SK-N-SH treated with all-trans-retinoic acid at 6 μM for 48 hours (cell line): ENCODE measurements at regions not wholly inside any gene's neighbourhood (a gene's known extent, or its start where the extent isn't known, plus 50 kb on each side); places are given as distances from the start of the nearest gene placed in this dataset.

Experiments
- ATAC-seq: fragments of 200-7000 bp; cut with Tn5 transposase; 3 replicates; pipeline ENCODE4 v1.9.1; 2020; ENCODE audit warnings: mild to moderate bottlenecking, moderate library complexity
- ARNTL ChIP-seq: fragments of 450-650 bp; formaldehyde crosslinking; IDR thresholded peaks from 2 replicates; pipeline ENCODE4 v1.5.0; 2020; ENCODE audit warnings: low read depth, mild to moderate bottlenecking, moderate library complexity, borderline replicate concordance
- BACH2 ChIP-seq: fragments of 250-450 bp; sonication (Bioruptor Pico); IDR thresholded peaks from 2 replicates; pipeline ENCODE4 v1.9.0; 2021; ENCODE audit warnings: mild to moderate bottlenecking, borderline replicate concordance
- CSDC2 ChIP-seq: fragments of 250-450 bp; sonication (Bioruptor Pico); IDR thresholded peaks from 2 replicates; pipeline ENCODE4 v1.5.0; 2020; ENCODE audit warnings: mild to moderate bottlenecking, moderate library complexity
- ESRRG ChIP-seq: fragments of 250-450 bp; sonication (Bioruptor Pico); IDR thresholded peaks from 2 replicates; pipeline ENCODE4 v1.6.1; 2021; ENCODE audit warnings: mild to moderate bottlenecking
- GLIS3 ChIP-seq: fragments of 250-450 bp; sonication (Bioruptor Pico); IDR thresholded peaks from 2 replicates; pipeline ENCODE4 v1.5.0; 2020; ENCODE audit warnings: mild to moderate bottlenecking, moderate library complexity
- ISL1 ChIP-seq: fragments of 250-450 bp; sonication (Bioruptor Pico); IDR thresholded peaks from 2 replicates; pipeline ENCODE4 v2.1.2; 2022; ENCODE audit warnings: mild to moderate bottlenecking, moderate library complexity
- OSR1 ChIP-seq: fragments of 250-450 bp; sonication (Bioruptor Pico); IDR thresholded peaks from 2 replicates; pipeline ENCODE4 v1.8.0; 2022; ENCODE audit warnings: moderate library complexity, mild to moderate bottlenecking, inconsistent platforms
- PPARA ChIP-seq: fragments of 250-450 bp; sonication (Bioruptor Pico); IDR thresholded peaks from 2 replicates; pipeline ENCODE4 v1.5.0; 2020; ENCODE audit warnings: mild to moderate bottlenecking, borderline replicate concordance
- RARB ChIP-seq: fragments of 250-450 bp; sonication (Bioruptor Pico); IDR thresholded peaks from 2 replicates; pipeline ENCODE4 v1.8.0; 2021; ENCODE audit warnings: mild to moderate bottlenecking, moderate library complexity
- SNAI2 ChIP-seq: fragments of 250-450 bp; sonication (Bioruptor Pico); IDR thresholded peaks from 2 replicates; pipeline ENCODE4 v1.5.0; 2020; ENCODE audit warnings: mild to moderate bottlenecking, moderate library complexity
- TCF4 ChIP-seq: fragments of 250-450 bp; sonication (Bioruptor Pico); IDR thresholded peaks from 2 replicates; pipeline ENCODE4 v1.8.0; 2021; ENCODE audit warnings: mild to moderate bottlenecking, moderate library complexity, borderline replicate concordance
- TOX ChIP-seq: fragments of 250-450 bp; sonication (Bioruptor Pico); IDR thresholded peaks from 2 replicates; pipeline ENCODE4 v1.8.0; 2021; ENCODE audit warnings: mild to moderate bottlenecking, moderate library complexity, borderline replicate concordance
- ZC3H10 ChIP-seq: fragments of 250-450 bp; sonication (Bioruptor Pico); IDR thresholded peaks from 2 replicates; pipeline ENCODE4 v1.5.1; 2021; ENCODE audit warnings: mild to moderate bottlenecking, moderate library complexity
- ZFP3 ChIP-seq: fragments of 250-450 bp; sonication (Bioruptor Pico); IDR thresholded peaks from 2 replicates; pipeline ENCODE4 v1.5.0; 2020; ENCODE audit warnings: mild to moderate bottlenecking, moderate library complexity
- ZFP30 ChIP-seq: fragments of 450-650 bp; formaldehyde crosslinking; IDR thresholded peaks from 2 replicates; pipeline ENCODE4 v1.5.0; 2022; ENCODE audit warnings: mild to moderate bottlenecking, moderate library complexity
- ZNF565 ChIP-seq: fragments of 450-650 bp; formaldehyde crosslinking; conservative IDR thresholded peaks from 2 replicates; pipeline ENCODE4 v1.5.0; 2020; ENCODE audit warnings: low read depth, mild to moderate bottlenecking, moderate library complexity
- ZNF70 ChIP-seq: fragments of 450-650 bp; formaldehyde crosslinking; IDR thresholded peaks from 2 replicates; pipeline ENCODE4 v1.5.0; 2020; ENCODE audit warnings: mild to moderate bottlenecking, moderate library complexity
- ZNF8 ChIP-seq: fragments of 450-650 bp; formaldehyde crosslinking; IDR thresholded peaks from 2 replicates; pipeline ENCODE4 v1.5.0; 2020; ENCODE audit warnings: mild to moderate bottlenecking, moderate library complexity
- TF ChIP-seq, protein P1 (sequence below): fragments of 250-450 bp; sonication (Bioruptor Pico); IDR thresholded peaks from 2 replicates; pipeline ENCODE4 v1.8.0; 2021; ENCODE audit warnings: low read depth, mild to moderate bottlenecking, moderate library complexity, borderline replicate concordance
- TF ChIP-seq, protein P2 (sequence below): fragments of 250-450 bp; sonication (Bioruptor Pico); IDR thresholded peaks from 2 replicates; pipeline ENCODE4 v1.5.1; 2020; ENCODE audit warnings: low read depth, mild to moderate bottlenecking, moderate library complexity
- TF ChIP-seq, protein P3 (sequence below): fragments of 250-450 bp; sonication (Bioruptor Pico); IDR thresholded peaks from 2 replicates; pipeline ENCODE4 v1.5.1; 2021; ENCODE audit warnings: mild to moderate bottlenecking, moderate library complexity
- TF ChIP-seq, protein P4 (sequence below): fragments of 250-450 bp; sonication (Bioruptor Pico); IDR thresholded peaks from 2 replicates; pipeline ENCODE4 v1.5.0; 2020; ENCODE audit warnings: mild to moderate bottlenecking, moderate library complexity
- TF ChIP-seq, protein P5 (sequence below): fragments of 250-450 bp; sonication (Bioruptor Pico); IDR thresholded peaks from 2 replicates; pipeline ENCODE4 v1.8.0; 2020; ENCODE audit warnings: mild to moderate bottlenecking, moderate library complexity, borderline replicate concordance

DNA sequence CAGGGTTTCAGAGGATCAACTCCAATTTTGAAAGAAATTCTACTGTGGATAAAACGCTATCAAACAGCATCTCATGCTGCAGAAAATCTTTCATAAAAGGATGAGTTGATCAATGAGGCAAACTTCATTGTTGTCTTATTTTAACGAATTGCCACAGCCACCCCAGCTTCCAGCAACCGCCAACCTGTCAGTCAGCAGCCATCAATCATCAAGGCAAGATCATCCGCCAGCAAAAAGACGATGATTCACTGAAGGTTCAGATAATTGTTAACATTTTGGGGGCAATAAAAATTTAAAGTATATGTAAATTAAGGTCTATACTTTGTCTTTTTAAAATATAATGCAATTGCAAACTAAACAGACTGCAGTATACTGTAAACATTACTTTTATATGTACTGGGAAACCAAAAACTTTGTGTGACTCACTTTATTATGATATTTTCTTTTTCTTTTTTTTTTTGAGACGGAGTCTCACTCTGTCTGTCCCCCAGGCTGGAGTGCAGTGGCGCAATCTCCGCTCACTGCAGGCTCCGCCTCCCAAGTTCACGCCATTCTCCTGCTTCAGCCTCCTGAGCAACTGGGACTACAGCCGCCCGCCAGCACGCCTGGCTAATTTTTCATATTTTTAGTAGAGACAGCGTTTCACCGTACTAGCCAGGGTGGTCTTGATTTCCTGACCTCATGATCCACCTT, 155.3 kb upstream of the SYN3 start:
- ATAC-seq, result no peak
- TF ChIP-seq TOX (CRISPR knock-in tag), result no peak
- TF ChIP-seq ZFP3 (CRISPR knock-in tag), result no peak
- TF ChIP-seq, protein P1, sequence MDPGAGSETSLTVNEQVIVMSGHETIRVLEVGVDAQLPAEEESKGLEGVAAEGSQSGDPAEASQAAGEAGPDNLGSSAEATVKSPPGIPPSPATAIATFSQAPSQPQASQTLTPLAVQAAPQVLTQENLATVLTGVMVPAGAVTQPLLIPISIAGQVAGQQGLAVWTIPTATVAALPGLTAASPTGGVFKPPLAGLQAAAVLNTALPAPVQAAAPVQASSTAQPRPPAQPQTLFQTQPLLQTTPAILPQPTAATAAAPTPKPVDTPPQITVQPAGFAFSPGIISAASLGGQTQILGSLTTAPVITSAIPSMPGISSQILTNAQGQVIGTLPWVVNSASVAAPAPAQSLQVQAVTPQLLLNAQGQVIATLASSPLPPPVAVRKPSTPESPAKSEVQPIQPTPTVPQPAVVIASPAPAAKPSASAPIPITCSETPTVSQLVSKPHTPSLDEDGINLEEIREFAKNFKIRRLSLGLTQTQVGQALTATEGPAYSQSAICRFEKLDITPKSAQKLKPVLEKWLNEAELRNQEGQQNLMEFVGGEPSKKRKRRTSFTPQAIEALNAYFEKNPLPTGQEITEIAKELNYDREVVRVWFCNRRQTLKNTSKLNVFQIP (CRISPR knock-in tag), result no peak
- no peak for TF ChIP-seq GLIS3
- no peak for TF ChIP-seq BACH2 (CRISPR knock-in tag)
- no peak for TF ChIP-seq OSR1 (CRISPR knock-in tag)
- no peak for TF ChIP-seq CSDC2
- no peak for TF ChIP-seq ZNF565 (CRISPR knock-in tag)
- TF ChIP-seq ZNF8 (CRISPR knock-in tag), result no peak
- TF ChIP-seq, protein P2, sequence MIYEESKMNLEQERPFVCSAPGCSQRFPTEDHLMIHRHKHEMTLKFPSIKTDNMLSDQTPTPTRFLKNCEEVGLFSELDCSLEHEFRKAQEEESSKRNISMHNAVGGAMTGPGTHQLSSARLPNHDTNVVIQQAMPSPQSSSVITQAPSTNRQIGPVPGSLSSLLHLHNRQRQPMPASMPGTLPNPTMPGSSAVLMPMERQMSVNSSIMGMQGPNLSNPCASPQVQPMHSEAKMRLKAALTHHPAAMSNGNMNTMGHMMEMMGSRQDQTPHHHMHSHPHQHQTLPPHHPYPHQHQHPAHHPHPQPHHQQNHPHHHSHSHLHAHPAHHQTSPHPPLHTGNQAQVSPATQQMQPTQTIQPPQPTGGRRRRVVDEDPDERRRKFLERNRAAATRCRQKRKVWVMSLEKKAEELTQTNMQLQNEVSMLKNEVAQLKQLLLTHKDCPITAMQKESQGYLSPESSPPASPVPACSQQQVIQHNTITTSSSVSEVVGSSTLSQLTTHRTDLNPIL (CRISPR knock-in tag), result no peak
- no peak for TF ChIP-seq RARB
- no peak for TF ChIP-seq ISL1 (CRISPR knock-in tag)
- no peak for TF ChIP-seq PPARA (CRISPR knock-in tag)
- TF ChIP-seq, protein P3, sequence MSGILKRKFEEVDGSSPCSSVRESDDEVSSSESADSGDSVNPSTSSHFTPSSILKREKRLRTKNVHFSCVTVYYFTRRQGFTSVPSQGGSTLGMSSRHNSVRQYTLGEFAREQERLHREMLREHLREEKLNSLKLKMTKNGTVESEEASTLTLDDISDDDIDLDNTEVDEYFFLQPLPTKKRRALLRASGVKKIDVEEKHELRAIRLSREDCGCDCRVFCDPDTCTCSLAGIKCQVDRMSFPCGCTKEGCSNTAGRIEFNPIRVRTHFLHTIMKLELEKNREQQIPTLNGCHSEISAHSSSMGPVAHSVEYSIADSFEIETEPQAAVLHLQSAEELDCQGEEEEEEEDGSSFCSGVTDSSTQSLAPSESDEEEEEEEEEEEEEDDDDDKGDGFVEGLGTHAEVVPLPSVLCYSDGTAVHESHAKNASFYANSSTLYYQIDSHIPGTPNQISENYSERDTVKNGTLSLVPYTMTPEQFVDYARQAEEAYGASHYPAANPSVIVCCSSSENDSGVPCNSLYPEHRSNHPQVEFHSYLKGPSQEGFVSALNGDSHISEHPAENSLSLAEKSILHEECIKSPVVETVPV (CRISPR knock-in tag), result no peak

DNA sequence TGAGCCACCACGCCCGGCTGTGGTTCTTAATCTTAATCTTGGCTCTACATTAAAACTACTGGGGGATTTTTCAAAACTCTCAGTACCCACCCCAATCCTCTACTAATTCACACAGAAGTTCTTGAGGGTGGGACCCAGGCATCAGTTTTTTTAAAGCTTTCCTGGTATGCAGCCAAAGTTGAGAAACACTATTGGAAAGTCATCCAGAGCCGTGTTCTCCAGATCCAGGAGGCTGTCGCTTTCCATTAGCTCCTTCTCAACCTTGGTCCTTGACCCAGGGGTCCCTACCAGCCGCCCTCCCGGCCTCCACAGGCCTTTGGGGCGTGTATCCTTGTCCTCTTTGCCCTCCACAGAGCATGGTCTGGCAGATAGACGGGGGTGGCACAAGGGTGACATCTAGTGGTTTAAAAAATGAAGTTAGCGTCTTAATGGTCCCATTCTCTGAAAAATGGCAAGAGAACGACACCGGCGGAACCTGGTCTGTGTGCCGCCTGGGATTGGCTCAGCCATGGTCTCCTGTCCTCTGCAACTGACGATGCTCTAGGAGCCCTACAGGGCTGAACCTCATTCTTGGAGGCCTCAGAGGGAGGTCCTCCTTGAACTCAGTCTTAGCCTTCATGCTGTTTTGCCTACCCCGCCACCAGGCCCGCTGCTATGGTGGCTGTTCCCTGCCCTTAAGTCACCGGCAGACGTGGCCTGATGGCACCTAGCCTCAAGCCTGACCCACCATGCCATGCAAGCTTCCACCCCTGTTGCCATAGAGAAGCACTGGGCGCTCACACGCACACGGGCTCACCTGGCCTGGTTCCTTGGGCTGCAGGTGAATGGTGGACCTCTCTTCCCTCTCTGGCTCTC, 152.0 kb upstream of the SYN3 start:
- no peak for ATAC-seq
- TF ChIP-seq ZC3H10 (no peak), RARB (no peak), CSDC2 (no peak), ZNF8 (CRISPR knock-in tag) (no peak), GLIS3 (no peak), ESRRG (CRISPR knock-in tag) (no peak), TCF4 (CRISPR knock-in tag) (no peak), ISL1 (CRISPR knock-in tag) (no peak), ZNF565 (CRISPR knock-in tag) (no peak), SNAI2 (CRISPR knock-in tag) (no peak), ZNF70 (CRISPR knock-in tag) (no peak), ZFP30 (no peak), TOX (CRISPR knock-in tag) (no peak), ARNTL (no peak), OSR1 (CRISPR knock-in tag) (no peak)
- TF ChIP-seq, protein P4, sequence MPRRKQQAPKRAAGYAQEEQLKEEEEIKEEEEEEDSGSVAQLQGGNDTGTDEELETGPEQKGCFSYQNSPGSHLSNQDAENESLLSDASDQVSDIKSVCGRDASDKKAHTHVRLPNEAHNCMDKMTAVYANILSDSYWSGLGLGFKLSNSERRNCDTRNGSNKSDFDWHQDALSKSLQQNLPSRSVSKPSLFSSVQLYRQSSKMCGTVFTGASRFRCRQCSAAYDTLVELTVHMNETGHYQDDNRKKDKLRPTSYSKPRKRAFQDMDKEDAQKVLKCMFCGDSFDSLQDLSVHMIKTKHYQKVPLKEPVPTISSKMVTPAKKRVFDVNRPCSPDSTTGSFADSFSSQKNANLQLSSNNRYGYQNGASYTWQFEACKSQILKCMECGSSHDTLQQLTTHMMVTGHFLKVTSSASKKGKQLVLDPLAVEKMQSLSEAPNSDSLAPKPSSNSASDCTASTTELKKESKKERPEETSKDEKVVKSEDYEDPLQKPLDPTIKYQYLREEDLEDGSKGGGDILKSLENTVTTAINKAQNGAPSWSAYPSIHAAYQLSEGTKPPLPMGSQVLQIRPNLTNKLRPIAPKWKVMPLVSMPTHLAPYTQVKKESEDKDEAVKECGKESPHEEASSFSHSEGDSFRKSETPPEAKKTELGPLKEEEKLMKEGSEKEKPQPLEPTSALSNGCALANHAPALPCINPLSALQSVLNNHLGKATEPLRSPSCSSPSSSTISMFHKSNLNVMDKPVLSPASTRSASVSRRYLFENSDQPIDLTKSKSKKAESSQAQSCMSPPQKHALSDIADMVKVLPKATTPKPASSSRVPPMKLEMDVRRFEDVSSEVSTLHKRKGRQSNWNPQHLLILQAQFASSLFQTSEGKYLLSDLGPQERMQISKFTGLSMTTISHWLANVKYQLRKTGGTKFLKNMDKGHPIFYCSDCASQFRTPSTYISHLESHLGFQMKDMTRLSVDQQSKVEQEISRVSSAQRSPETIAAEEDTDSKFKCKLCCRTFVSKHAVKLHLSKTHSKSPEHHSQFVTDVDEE (CRISPR knock-in tag), result no peak
- TF ChIP-seq, protein P1 (CRISPR knock-in tag), result no peak
- TF ChIP-seq, protein P3 (CRISPR knock-in tag), result no peak
- TF ChIP-seq, protein P5, sequence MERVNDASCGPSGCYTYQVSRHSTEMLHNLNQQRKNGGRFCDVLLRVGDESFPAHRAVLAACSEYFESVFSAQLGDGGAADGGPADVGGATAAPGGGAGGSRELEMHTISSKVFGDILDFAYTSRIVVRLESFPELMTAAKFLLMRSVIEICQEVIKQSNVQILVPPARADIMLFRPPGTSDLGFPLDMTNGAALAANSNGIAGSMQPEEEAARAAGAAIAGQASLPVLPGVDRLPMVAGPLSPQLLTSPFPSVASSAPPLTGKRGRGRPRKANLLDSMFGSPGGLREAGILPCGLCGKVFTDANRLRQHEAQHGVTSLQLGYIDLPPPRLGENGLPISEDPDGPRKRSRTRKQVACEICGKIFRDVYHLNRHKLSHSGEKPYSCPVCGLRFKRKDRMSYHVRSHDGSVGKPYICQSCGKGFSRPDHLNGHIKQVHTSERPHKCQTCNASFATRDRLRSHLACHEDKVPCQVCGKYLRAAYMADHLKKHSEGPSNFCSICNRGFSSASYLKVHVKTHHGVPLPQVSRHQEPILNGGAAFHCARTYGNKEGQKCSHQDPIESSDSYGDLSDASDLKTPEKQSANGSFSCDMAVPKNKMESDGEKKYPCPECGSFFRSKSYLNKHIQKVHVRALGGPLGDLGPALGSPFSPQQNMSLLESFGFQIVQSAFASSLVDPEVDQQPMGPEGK, result no peak
- TF ChIP-seq, protein P2 (CRISPR knock-in tag), result no peak
